Fibroblast of skin of left biceps (primary cell): ENCODE measurements at regions not wholly inside any gene's neighbourhood (a gene's known extent, or its start where the extent isn't known, plus 50 kb on each side); places are given as distances from the start of the nearest gene placed in this dataset.

Experiments
- DNase-seq, 2 experiments: peaks; one replicate each; pipeline ENCODE4 v3.0.0-alpha.2; 2013; ENCODE audit warnings: low read depth in 2 of 2

DNA sequence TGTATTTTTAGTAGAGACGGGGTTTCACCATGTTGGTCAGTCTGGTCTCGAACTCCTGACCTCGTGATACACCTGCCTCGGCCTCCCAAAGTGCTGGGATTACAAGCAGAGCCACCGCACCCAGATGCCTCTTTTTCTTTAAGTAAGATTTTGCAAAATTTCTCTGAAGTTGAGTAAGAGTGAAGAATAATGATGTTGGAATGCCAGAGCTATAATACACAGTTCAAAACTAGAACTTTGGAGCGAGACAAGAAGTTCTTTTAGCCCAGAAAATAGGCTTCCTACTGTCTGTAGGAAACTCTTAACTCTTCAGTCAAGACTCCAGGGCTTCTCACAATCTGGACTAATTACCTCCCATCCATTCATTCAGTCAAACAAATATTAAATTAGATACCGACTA lies 51.4 kb downstream of the MARCHF4 start:
- no peak for DNase-seq

DNA sequence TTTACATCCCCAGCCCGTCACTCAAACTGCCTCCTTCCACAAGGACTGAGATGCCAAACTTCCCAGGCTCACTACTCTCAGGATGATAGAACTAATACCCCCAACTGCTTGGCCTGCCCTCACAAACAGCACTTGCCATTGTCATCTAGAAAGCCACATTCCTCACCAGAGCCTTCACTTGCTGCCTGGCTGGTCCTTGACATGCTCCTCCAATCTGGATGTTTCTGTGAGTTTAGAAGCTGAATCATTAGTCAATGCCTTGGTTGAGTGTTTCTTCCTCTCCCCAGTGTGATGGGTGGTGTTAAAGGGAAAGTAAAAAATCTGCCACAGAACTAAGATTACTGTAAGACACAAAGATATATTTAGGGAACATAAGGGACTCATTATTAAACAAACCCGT lies 52.5 kb downstream of the MARCHF4 start:
- DNase-seq: no peak

DNA sequence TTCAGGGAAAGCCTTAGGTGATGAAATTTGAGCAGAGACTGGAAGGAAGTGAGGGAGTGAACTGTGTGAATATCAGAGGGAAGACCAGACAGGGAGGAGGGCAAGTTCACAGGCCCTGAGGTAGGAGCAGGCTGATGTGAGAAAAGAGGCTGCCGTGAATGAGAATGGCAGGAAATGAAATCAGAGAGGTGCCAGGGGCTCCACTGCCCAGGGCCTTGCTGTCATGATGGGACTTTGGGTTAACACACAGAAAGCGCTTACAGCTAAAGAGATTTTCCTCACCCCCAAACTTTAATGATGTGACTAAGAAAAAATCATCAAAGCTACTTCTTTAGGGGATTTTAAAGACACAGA lies 53.8 kb downstream of the MARCHF4 start:
- no peak for DNase-seq

DNA sequence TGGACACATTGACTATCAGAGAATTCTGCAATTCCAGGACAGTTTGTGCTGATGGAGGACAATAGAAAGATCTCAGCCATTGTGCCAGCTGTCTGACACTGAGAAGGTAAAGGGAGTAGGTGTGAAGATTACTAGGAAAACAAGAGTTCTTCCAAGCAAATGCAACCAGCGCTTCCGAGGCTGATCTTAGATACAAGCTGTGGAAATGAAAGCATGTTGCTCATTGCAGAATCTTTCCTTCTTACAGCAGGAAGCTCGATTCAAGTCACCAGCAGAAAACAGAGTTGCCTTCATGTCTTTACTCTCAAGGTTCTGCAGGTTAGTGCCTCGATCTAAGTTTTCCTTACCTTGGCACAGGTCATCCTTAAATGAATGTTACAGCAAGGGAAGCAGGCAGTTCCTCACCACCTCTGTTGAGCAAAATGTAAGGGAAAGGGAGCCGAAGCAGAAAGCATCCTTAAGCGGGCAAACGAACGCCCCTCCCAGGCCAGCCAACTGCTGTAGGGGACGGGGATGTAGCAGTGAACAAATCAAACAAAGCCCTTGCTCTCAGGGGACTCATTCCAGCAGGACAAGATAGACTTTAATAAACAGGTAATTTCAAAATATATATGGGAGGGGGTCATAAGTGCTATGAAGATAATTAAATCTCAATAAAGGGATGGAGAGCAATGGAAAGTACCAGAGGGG lies 54.3 kb downstream of the MARCHF4 start:
- DNase-seq: no peak

DNA sequence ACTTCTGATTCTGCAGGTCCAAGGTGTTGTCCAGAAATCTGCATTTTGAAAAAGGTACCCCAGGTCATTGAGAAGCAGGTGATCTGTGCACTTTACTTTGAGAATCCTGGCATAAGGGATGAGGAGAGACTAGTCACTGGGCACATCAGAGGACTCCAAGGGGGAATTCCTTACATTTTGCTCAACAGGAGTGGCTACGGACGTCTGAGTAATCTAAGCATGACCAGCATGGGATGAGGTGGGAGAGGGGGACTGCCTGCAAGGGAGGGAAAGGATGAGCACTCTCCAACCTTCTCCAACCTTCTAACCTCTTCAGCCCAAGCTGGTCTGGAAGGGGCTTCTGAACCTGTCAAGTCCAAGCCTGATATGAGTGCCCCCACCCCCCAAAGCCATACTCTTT lies 55.5 kb downstream of the MARCHF4 start:
- no peak for DNase-seq

DNA sequence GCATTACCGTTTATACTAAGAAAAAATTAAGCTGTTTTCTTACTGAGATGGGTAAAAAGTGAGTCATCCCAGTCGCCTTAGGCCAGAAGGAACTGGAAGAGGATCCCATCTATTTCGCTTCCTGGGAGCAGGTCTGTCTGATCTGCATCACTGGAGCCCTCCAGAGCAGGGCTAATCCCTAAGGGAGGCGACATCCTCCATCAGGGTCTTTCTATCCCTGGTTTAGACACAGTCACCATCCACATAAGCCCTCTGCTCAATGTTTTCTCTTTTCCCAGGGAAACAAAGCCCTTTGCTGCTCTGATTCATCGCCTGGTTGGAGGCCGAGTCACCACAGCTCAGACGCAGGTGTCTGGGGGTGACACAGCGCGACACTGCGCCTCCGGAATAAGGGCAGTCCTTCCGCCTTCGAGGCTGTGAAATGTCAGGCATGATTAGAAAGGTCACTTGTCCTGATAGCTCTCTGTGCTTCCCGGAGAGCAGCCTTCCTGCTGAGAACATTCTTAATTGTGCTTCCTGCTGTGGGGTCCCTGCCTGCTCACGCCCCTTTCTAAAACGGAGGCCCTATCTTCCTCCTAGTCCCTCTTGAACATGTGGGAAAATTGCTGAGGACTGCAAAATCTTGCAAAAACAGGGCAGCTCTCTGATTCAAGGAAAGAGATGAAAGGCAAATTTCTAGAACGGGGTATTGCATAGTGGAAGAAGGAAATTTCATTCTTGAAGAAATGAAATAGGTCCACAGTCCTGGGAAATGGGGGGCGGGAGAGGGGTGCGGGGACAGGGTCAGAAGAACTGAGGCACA lies 56.3 kb downstream of the MARCHF4 start:
- DNase-seq: no peak

DNA sequence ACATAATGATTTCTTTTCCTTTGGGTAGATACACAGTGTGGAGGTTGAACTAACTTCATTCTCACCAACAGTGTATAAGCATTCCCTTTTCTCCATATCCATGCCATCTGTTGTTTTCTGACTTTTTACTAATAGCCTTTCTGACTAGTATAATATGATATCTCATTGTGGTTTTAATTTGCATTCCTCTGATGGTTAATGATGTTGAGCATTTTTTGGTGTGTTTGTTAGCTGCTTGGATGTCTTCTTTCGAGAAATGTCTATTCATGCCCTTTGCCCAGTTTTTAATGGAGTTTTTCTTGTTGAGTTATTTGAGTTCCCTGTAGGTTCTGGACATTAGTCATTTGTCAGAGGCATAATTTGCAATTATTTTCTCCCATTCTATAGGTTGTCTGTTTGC lies 59.8 kb downstream of the MARCHF4 start:
- no peak for DNase-seq

DNA sequence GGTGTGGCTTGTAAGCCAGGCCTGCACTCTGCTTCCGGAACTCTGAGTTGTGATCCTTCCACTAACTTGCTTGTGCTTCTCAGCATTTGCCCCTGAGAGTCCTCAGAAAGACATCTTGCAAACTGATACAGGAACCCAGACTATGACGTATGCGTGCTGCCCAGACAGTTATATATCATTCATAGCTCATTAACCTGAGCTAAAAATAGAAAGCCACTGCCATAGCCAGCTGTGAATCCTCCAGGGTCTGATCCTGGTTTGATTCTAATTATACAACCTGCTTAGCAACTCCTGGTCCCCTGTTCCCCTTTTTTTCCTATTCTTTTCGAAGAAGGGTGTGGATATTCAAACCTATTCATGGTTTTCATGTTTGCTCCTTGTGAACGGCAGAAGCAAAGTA lies 63.7 kb downstream of the MARCHF4 start:
- DNase-seq: peak; percentile 35 to 42

DNA sequence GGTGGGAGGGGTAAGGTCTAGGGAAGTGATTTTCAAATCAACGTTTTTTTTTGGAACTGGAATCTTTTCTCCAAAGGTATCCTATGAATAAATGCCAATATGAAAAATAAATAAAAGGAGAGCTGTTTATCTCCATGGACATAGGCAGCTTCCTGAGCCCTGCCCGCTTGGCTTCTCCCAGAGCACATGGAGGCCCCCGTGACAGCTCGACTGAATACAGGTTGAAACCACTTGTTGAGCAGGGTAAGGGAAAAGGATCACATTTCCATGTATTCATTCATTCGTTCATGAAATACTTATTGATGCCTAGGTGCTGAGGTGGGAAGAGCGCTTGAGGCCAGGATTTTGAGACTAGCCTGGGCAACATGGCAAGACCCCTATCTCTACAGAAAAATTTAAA lies 64.8 kb downstream of the MARCHF4 start:
- DNase-seq: no peak

DNA sequence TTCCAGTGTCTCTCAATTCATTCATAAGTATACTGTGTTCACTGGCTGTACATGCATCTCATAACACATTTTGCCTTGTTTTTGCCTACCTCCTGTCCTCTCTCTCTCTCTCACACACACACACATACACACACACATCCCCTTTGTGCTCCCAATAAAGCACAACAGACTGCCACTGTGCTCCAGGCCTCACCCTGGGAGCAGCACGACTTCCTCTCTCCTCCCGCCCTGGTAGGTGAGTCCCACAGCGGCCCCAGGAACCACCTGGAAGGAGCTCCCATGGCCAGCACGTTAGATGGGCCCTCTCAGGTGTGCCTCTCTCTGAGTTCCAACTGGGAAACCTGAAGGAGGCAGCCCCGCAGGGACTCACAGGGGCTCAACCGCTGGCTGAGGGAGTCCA lies 65.4 kb downstream of the MARCHF4 start:
- no peak for DNase-seq

DNA sequence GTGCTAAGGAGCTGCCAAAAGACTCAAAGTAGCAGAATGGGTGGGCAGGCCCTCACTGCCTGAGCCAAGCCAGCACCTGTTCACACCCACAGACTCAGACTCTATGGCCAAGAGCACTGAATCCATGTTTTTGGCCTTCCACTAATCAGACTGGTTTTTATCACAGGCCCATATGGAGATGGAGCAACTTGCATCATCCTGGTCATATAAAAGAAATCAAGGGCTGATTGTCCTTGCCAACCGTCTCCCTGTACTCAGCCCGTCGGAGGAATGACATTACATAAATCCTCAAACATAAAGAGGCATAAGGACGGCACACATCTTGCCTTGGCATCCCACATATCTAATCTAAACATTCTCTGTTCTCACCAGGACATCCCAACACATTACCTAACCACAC lies 66.7 kb downstream of the MARCHF4 start:
- no peak for DNase-seq

DNA sequence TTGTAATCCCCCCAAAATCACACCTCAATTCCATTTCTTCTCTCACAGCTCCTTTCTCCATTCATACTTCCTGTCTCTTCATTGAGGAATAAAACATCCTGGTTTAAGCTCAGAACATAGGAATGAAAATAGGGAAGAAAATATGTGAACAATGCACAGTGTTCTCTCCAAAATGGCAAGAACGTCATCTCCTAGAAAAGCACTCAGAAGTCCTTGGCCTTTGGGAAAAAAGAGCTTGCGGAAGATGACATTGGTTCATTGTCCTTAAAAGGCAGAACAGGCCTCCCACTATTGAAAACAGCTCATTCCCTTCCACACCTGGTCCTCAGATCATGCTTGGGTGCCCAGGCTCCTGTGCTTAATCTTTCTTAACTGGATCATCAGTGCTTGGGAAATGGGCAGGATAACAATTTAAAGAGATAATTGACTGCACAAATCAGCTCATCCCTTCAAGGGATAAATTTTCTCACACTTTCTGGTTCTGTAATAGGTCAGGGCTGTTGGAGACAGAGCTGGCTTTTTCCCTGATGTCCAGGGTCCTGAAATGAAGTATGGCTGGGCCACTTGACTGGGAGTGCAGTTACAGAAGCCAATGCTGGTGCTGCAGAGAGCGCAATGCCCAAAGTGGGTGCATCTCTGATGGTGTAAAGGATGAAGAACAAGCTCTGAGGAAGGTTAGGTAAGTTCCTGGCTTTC lies 69.2 kb downstream of the MARCHF4 start:
- peak; percentile 38 to 49 for DNase-seq

DNA sequence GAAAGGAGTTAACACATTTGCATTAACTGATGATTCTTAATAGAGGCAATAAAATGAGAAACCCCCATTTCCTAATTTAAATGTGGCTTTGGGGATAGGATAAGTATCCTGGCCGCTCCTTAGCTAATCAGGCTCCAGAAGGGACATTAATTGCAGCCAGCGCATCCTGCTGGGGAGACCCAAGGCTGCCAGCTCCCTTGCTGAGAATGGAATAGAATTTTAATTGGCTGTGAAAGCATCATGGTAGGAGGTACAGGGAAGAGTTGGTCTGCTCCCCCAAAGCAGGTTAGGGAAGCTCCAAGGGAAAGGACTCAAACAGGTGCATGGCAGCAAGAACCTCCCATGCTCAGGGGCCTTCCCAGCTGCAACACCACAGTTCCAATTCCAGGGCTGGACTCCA lies 71.4 kb downstream of the MARCHF4 start:
- DNase-seq: no peak

DNA sequence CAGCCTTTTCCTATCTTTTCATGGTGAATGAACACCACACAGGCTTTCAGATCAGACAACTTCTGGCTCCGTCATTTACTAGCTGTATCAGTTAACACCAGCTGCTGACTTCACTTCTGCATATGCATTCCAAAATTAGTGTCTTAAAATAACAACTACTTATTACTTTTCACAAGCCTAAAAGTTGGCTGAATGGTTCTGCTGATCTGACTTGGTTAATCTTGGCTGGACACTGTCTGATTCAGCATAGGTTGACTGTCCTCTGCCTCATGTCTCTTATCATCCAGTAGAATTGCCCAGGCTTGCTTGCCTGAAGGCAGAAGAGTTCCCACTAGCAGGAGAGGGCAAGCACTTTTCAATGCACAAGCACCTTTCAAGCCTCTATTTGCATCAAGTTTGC lies 72.7 kb downstream of the MARCHF4 start:
- DNase-seq: no peak

DNA sequence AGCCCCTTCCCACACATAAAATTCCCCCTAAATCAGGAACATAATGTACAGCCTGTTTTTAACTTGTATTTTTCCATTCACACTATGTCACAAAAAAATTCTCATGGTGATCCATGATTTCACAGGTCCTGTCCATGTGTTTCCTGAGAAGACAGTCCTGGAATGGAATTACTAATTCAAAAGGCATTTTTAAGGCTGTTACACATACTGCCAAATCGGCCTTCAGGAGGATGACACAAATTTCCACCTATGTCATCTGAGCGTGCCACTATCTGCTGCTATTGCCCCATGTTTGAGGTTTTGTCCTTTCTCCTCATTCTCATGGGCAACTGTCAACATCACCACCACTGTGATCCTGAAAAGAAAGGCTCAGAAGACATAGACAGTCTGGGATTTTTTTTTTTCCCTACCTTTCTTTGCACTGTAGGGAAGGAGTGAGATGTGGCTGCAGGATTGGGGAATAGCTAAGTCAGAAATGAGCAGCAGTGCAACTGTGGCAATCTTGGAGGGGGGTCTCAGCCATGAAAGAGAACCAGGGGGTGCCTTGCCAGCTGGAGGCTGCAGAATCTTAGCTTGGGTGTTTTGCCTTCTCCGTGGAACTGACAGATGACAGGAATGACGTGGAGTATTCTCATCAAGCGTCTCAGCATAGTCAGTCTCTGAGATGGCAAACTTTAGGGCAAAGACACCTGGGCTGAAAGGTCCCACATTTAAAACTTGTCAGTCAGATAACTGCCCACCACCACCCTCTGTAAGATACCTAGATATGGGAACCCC lies 73.4 kb downstream of the MARCHF4 start:
- DNase-seq: peak; percentile 59 to 62

DNA sequence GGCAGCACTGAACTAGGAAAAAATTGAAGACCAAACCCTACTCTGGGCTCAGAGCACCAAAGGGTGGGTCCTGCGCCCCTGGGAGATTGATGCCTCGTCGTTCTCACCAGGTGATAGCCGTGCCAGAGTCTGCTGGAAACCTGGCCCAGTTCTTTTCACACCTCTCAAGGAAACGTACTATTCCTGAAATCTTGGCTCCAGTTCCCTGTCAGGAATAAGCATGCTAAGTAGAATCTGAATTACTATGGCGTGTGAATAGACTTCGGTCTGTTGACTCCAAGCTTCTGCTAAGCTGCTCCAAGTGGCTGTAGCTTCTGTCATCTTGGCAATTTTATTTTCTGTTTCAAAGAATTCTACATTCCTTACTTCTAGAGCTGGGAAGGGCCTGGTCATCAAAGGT lies 75.4 kb downstream of the MARCHF4 start:
- DNase-seq: no peak

DNA sequence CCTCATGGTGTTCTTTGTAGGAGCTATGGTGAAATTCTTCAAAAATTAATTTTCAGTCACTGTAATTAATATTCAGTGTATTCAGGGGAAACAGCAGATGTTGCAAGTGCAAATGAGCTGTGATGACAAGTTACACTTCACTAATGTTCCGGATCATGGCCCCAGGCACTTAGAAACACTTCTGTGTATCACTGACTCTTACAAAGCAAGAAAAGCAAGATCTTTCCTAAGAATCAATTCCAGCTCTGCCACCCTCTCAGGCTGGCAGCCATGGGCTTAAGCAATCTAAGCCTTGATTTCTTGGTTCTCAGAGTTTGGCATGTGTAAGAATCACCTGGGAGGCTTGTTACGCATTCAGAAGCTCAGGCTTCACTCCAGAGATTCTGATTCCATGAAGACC lies 78.0 kb downstream of the MARCHF4 start:
- DNase-seq: no peak

DNA sequence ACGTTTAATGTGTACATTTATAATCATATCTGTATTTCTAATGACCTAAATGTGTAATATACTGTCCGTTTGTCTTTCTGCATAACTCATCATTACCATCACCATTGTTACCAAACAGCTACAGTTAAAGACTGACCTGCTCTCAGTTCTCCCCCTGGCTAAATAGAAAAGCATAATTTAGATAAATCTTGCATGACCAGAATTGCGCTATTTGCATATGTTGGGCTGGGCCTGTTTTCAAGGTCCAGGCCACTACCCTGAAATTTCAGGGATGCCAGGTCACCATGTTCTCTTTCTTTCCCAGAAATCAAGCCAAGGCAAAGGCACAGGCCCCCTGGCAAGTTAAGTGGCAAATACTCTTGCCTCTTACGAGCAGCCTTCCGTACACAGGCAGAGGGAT lies 78.4 kb downstream of the MARCHF4 start:
- no peak for DNase-seq

DNA sequence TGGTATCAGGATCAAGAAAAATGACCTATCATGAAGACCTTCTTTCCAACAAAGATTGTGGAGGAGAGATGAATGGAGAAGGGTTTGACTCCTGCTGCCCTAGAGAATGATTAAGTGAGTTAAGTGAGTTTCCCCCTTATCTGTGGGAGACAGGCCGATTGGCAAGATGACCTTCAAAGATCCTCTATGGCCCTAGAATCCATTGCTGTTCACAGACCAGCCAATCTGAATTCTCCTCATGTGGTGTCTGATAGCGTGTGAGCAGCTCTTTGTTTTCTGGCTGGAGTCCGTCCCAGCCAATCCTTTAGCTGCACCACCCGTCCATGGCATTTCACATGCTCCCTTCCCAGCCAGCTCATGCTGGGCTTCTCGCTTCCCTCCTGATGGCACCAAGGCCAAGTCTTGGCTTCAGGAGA lies 79.4 kb downstream of the MARCHF4 start:
- no peak for DNase-seq

DNA sequence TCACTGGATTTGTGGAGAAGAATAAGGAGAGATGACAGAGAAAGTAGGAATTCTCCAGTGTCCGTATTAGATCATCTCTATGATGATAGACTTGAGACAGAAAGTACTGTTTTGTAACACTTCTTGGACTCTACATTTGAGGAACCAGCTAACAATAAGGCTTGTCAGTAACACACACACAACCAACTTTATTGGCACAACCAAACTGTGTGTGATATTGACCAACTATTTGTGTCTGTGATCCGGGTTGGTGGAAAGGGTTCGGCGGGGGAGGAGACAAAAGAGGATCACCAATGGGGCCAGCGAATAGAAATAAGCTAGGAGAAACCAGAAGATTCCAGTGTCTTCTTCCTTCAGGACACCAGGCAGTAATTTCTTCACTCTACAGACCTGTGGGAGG lies 79.8 kb downstream of the MARCHF4 start:
- DNase-seq: no peak

DNA sequence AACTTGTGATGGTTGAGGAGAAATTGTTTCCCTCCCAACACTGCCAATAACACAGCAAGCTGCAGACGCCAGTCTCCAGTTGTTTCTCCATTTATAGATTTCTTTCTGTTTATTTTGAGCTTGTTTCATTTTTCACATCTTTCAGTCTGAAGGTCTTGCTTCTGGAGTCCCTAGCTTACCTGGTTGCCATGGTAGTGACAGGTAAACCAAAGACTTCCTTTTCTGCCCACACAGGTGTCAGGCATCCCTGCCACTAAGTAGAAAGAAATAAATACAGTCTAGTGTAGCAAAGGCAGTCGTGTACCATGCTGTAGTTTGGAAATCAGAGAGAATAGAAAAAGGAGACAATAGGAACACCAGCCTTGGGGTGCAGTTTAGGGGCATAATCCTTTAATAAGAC lies 82.8 kb downstream of the MARCHF4 start:
- DNase-seq: no peak

DNA sequence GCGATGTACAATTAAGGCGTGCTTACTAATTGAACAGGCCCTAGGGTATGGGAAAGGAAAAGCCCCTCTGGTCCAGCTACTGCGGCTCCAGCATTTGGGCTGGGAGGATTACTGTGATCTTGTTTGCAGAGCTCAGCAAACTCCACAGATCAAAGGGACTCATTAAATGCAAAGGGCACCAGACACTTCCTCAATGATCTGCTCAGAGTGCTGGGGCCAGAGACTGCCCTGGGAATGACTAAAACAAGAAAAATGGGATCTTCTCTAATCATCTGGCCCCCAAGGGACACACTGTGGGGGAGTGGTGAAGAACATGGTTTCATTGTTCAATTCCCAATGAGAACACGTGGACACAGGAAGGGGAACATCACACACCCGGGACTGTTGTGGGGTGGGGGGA lies 85.0 kb downstream of the MARCHF4 start:
- DNase-seq: peak in 1 of 2 experiments; percentile 25
